Bronchial epithelial cell (primary cell): ENCODE measurements at regions not wholly inside any gene's neighbourhood (a gene's known extent, or its start where the extent isn't known, plus 50 kb on each side); places are given as distances from the start of the nearest gene placed in this dataset.

Source experiments
- DNase-seq: peaks from one replicate; pipeline ENCODE4 v3.0.0-alpha.2; 2010; ENCODE audit warnings: low read depth
- FAIRE-seq: peaks from 2 replicates; lab custom pipeline; 2011; peaks lifted over from hg19 to GRCh38; lab: Jason Lieb, UNC
- H3K27me3 ChIP-seq: 2 replicates; pipeline ENCODE4 v1.5.1; 2011; ENCODE audit warnings: low read length; ENCODE audit not compliant: control insufficient read depth, insufficient read depth
- H3K36me3 ChIP-seq: 2 replicates; pipeline ENCODE4 v1.5.1; 2011; ENCODE audit warnings: low read length; ENCODE audit not compliant: control insufficient read depth, insufficient read depth
- H3K4me3 ChIP-seq: 2 replicates; pipeline ENCODE4 v1.5.1; 2011; ENCODE audit warnings: mild to moderate bottlenecking, low read depth, low read length, control low read depth
- TF ChIP-seq, protein P1 (sequence below): IDR thresholded peaks from 2 replicates; pipeline ENCODE4 v1.5.1; 2011; ENCODE audit warnings: mild to moderate bottlenecking, moderate library complexity, low read length, control low read depth, inconsistent platforms; ENCODE audit not compliant: insufficient read depth, severe bottlenecking

- no peak for FAIRE-seq
- TF ChIP-seq, protein P1, sequence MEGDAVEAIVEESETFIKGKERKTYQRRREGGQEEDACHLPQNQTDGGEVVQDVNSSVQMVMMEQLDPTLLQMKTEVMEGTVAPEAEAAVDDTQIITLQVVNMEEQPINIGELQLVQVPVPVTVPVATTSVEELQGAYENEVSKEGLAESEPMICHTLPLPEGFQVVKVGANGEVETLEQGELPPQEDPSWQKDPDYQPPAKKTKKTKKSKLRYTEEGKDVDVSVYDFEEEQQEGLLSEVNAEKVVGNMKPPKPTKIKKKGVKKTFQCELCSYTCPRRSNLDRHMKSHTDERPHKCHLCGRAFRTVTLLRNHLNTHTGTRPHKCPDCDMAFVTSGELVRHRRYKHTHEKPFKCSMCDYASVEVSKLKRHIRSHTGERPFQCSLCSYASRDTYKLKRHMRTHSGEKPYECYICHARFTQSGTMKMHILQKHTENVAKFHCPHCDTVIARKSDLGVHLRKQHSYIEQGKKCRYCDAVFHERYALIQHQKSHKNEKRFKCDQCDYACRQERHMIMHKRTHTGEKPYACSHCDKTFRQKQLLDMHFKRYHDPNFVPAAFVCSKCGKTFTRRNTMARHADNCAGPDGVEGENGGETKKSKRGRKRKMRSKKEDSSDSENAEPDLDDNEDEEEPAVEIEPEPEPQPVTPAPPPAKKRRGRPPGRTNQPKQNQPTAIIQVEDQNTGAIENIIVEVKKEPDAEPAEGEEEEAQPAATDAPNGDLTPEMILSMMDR, result no peak
- no peak overlapping the region for H3K4me3 ChIP-seq
- no peak for DNase-seq
- H3K27me3 ChIP-seq, result no peaks in the 10 kb centered on the region
- H3K36me3 ChIP-seq, result no peaks in the 10 kb centered on the region
Measured at GRCh38 chr6:121578216-121578615, 142.8 kb downstream of the GJA1 start.

DNA sequence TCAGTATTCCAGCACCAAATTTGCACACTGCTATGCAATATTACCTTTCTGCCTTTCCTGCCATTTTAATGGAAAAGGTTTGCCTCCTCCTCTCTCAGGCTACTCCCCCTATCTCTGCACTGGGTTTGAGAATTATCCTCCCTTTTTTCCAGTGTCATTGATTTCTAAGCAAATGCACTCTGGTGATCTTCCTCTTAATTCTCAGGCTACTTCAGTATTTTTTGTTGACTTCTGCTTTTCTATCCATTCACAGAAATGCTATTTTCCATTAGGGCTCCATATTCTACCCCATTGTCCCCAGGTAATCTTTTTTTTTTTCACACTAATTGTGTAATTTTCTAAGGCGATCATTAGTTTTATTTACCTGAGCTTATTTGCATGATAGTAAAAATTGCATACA is 144.0 kb downstream of the GJA1 start:
- no peak for FAIRE-seq
- no peaks in the 10 kb centered on the region for H3K27me3 ChIP-seq
- no peaks in the 10 kb centered on the region for H3K36me3 ChIP-seq
- H3K4me3 ChIP-seq, result no peak overlapping the region
- no peak for DNase-seq
- TF ChIP-seq, protein P1, result no peak

DNA sequence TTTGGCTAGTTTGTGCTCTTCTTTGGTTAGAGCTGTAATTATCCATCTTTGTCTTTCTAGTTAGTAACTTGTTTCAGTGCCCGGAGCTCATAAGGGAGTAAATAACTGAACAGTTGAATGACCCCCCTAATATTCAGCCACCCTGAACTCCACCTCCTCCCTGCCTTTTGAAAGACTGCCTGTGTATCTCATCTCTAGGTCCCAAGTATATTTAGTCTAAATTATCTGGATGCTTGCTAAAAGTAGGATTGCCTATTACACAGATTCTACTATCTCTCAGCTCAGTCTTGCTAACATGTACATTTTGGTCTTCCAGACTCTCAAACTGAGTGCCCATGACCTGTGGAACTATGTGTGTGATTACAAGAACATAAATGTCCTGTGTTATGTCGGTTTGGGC is 145.9 kb downstream of the GJA1 start:
- no peak overlapping the region for H3K4me3 ChIP-seq
- TF ChIP-seq, protein P1, result no peak
- H3K36me3 ChIP-seq, result no peaks in the 10 kb centered on the region
- FAIRE-seq (no peak), DNase-seq (no peak)
- no peaks in the 10 kb centered on the region for H3K27me3 ChIP-seq

DNA sequence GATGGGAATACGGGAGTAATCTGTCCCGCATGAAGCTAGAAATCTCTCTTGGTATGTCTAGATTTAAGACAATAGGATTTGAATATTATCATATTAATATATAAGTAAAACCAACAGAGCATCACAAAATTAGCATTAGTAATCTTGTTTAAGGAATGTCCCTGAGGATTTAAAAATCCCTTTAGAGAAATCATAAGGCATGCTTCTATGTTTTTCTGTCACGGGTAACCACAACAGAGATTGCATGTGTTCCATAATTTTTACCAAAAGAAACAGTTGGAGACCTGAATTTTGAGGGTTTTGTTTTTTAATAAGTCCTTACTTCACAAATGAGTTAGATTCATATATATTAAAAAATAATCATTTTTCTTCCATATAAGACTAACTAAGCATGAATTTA is 146.8 kb downstream of the GJA1 start:
- DNase-seq, result no peak
- FAIRE-seq, result no peak

DNA sequence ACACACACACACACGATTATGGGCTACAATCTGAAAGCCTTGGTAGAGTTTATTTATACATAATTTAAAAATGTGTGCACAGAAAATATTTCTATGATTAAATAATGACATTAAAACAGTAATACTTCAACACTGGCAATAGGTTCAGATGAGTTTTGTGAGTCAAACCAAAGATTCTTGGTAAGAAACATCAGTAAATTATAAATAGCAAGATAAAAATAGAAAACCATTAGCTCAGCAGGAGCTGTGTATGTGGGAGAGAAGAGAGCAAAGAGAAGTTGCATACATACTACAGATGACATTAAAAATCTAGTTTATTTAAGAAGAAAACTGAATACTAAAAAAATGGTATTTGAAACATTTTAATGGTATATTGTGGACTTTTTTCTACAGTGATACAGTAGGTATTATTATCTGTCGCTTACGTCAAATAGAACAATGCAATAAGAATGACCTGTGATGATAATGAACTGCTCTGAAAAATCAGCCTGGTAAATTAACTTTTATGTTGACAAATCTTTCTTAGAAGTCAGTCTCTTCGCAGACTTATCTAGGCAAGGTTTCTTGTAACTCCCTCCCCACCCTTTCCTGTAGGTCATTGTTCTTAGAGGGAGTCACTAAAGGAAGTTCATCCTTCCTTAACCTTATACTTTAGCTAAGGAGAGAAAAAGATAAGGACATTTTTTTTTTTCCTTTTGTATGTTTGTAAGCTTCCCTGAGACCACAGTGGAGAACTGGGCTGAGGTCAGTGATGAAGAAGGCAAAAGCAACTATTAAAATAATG is 149.3 kb downstream of the GJA1 start:
- FAIRE-seq, result no peak

More for the DNA sequence above, 146.8 kb downstream of the GJA1 start:
- Histone ChIP-seq H3K4me3 (no peak overlapping the region), H3K36me3 (no peaks in the 10 kb centered on the region), H3K27me3 (no peaks in the 10 kb centered on the region)
- TF ChIP-seq, protein P1, result no peak

More for the DNA sequence above, 149.3 kb downstream of the GJA1 start:
- no peak overlapping the region for H3K4me3 ChIP-seq
- TF ChIP-seq, protein P1, result no peak
- H3K36me3 ChIP-seq, result no peaks in the 10 kb centered on the region
- no peaks in the 10 kb centered on the region for H3K27me3 ChIP-seq
- DNase-seq, result peak; percentile 34
